ENCODE measurements at regions not wholly inside any gene's neighbourhood (a gene's known extent, or its start where the extent isn't known, plus 50 kb on each side); places are given as distances from the start of the nearest gene placed in this dataset.
"Not testable (repeated sequence)": the region's sequence is repeated elsewhere in the genome, so short reads cannot be mapped to it uniquely, and the experiment has no call there.

DNA sequence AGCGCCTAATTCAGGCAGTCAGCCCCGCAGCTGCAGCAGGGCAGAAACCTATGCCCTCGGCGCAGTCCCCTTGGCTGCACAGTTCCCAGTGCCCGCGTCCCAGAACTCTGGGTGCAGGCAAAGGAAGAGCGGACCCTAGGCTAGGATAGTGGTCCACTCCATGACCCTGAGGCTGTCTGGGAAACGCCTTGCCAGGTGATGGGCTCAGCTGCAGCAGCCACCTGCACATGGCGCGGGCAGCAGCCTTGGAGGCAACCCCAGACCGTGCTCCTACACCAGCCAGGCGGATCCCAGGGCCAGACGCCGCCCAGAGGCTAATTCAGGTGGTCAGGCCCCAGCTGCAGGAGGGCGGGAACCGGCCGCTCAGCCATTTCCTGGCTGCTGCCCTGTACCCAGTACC is 83.0 kb downstream of the POTEC start:
- Mint-ChIP-seq H3K27me3 (peaks cover 20% of the 10 kb centered on the region), H3K9me3 (peaks cover 17% of the 10 kb centered on the region)
- H3K4me3 Mint-ChIP-seq; H3K36me3 Mint-ChIP-seq (ENCODE audit: low read depth); H3K27ac Mint-ChIP-seq; H3K4me1 Mint-ChIP-seq (ENCODE audit: low read depth); intact Hi-C loops (cut with micrococcal nuclease): not testable (repeated sequence)

DNA sequence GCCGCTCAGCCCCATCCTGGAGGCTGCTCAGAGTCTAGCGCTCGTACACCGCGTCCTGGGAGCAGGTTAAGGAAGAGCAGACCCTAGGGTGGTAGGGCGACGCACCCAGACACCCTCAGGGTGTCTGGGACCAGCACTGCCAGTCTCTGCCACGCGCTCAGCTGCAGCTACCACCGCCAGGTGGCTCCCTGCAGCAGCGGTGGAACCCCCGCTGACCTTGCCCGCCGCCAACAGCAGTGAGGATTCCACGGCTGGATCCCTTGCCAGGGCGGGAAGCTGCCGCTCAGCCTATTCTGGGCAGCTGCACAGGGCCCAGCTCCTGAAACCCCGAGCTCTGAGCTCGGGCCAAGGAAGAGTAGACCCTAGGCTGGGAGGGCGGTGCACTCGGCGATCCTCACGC is 83.6 kb downstream of the POTEC start:
- intact Hi-C loops (cut with micrococcal nuclease); H3K36me3 Mint-ChIP-seq (ENCODE audit: low read depth): not testable (repeated sequence)
- H3K27me3 Mint-ChIP-seq = peaks cover 20% of the 10 kb centered on the region

DNA sequence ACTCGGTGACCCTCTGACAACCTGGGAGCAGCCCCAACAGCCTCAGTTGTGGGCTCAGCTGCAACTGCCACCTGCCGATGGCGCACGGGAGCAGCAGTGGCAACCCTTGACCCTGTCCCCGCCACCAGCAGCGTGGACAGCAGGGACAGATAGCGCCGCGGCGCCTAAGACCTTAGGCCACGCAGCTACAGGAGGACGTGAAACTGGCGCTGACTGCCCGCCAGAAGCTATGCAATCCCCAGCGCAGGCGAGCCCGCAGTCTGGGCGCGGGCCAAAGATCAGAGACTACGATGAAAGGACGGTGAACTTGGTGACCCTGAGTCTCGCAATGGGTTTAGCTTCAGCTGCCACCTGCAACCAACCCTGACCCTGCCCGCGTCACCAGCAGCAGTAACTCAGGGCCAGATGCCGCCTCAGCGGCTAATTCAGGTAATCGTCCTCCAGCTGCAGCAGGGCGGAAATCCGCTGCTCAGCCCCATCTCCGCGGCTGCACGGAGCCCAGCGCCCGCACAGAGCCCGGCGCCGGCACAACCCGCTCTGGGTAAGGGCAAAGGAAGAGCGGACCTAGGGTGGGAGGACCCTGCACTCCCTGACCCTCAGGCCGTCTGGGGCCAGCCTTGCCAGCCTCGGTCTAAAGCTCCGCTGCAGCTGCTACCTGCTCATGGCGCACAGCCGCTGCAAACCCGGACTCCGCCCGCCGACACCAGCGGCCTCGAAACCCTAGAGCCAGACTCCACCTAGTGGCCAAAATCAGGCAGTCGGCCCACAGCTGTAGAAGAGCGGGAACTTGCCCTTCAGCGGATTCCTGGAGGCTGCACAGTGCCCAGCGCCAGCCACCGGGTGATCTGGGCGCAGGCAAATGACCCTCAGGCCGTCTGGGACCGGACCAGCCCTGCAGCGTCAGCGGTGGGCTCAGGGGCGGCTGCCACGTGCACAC is 85.1 kb downstream of the POTEC start:
- H3K27ac Mint-ChIP-seq; H3K36me3 Mint-ChIP-seq (ENCODE audit: low read depth); intact Hi-C loops (cut with micrococcal nuclease); H3K4me1 Mint-ChIP-seq (ENCODE audit: low read depth); H3K9me3 Mint-ChIP-seq: not testable (repeated sequence)
- H3K4me3 Mint-ChIP-seq = peak overlapping the region; percentile 48
- peaks cover 20% of the 10 kb centered on the region for H3K27me3 Mint-ChIP-seq

More for the DNA sequence above, 83.6 kb downstream of the POTEC start:
- H3K4me3 Mint-ChIP-seq; H3K4me1 Mint-ChIP-seq (ENCODE audit: low read depth); H3K27ac Mint-ChIP-seq: not testable (repeated sequence)
- H3K9me3 Mint-ChIP-seq = peaks cover 17% of the 10 kb centered on the region

DNA sequence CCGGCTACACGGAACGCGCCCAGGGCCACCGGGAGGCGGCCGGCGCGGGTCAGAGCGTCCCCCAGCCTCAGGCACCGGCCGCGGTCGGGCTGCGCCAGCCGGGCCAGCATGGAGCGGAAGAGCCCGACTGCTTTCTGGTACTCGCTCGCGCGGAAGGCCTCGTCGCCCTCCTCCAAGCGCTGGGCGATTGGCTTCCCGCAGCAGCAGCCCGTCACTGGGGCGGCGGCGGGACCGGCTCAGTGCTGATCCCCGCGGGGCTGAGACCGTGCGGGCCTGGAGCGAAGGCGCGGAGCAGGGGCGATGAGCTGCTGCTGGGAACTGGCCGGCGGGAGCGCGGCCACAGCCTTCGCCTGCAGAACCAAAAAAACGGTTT is 92.8 kb downstream of the POTEC start:
- H3K27me3 Mint-ChIP-seq = peaks cover 17% of the 10 kb centered on the region
- H3K4me3 Mint-ChIP-seq; H3K36me3 Mint-ChIP-seq (ENCODE audit: low read depth); H3K27ac Mint-ChIP-seq; intact Hi-C loops (cut with micrococcal nuclease); H3K9me3 Mint-ChIP-seq; H3K4me1 Mint-ChIP-seq (ENCODE audit: low read depth): not testable (repeated sequence)

DNA sequence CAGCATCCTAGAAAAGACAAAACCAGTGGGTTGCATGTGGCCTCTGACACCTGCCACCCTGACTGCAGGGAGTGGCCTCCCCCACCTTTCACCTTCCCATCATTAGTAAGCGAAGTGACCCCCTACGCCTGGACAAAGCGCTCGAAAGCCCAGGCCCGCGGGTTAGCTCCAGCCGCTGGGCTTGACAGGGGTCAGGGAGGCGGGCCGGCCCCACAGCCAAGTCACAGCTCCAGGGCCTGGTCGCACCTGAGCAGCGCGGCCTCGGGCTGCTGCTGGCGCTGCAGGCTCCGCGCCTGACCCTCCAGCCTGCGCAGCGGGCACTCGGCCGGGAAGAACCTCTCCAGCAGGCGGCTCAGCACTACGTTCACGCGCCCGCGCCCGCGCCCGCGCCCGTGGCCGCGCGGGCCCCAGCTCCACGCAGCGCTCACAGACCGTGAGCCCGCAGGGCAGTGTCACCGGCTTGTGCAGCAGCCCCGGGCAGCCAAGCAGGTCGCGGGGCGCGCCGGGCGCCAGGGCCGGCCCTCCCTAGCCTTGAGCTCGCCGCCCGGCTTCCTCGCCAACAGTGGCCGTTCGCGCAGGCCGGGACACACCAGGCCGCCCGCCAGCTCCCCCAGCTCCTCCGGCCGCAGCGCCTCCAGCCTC is 93.3 kb downstream of the POTEC start:
- H3K9me3 Mint-ChIP-seq; intact Hi-C loops (cut with micrococcal nuclease); H3K27ac Mint-ChIP-seq; H3K36me3 Mint-ChIP-seq (ENCODE audit: low read depth); H3K4me1 Mint-ChIP-seq (ENCODE audit: low read depth); H3K4me3 Mint-ChIP-seq: not testable (repeated sequence)
- peaks cover 17% of the 10 kb centered on the region for H3K27me3 Mint-ChIP-seq

DNA sequence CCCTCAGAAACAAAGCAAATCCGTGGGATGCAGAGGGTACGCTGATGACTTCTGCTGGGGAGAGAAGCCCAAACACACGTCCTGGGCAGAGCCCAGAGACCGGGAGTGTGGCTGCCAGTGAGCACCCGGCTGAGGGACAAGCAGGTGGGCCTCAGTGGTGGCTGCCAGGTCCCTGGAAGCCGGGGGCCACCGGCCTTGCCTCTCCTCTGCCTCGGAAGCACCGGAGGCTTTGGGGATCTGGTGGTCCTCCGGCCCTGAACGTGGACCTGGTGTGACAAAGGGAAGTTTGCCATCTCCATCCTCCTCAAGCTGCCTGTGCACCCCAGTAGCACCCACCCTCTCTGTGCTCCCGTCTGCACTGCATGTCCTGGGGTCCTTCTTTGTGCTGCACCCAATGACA is 94.3 kb downstream of the POTEC start:
- peaks cover 17% of the 10 kb centered on the region for H3K27me3 Mint-ChIP-seq
- H3K27ac Mint-ChIP-seq; H3K9me3 Mint-ChIP-seq; H3K36me3 Mint-ChIP-seq (ENCODE audit: low read depth); intact Hi-C loops (cut with micrococcal nuclease); H3K4me3 Mint-ChIP-seq; H3K4me1 Mint-ChIP-seq (ENCODE audit: low read depth): not testable (repeated sequence)

DNA sequence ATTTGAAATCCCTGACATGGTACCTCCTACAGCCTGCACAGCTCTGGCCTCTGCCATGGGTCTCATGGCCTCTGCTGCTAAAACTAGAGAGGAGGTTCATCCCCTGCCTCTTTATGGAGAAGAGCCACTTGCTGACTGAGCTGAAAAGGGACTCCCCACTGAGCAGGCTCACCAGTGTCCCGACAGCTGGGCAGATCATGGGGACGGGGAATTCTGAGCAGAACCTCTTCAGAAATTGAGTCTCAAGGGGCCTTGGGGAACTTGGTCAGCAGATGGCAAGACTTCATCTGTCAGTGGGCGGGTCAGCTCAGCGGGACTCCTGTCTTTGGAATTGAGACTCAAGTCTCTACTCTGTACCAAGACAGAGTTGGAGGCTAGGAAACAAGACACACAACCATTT is 95.7 kb downstream of the POTEC start:
- peaks cover 17% of the 10 kb centered on the region for H3K27me3 Mint-ChIP-seq
- H3K4me3 Mint-ChIP-seq; H3K27ac Mint-ChIP-seq; intact Hi-C loops (cut with micrococcal nuclease); H3K36me3 Mint-ChIP-seq (ENCODE audit: low read depth); H3K4me1 Mint-ChIP-seq (ENCODE audit: low read depth); H3K9me3 Mint-ChIP-seq: not testable (repeated sequence)

DNA sequence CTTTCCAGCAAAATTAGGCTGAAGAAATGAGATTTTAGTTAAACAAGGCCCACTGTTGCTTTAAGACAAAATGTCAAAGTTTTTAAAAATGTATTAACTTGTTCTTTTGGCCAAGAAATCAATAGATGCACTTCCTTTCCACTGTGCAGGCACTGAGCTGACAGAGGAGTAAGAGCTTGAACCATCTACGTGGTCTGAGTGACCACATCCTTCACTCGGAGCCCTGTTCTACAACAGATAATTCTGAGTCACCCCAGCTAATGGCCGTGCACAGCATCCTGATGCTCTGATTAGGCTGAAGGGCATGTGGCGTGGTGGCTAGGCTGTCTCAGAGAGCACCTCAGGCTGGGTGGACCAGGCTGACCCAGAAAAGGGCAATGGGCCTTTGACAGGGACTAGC is 107.9 kb downstream of the POTEC start:
- H3K27ac Mint-ChIP-seq; intact Hi-C loops (cut with micrococcal nuclease); H3K9me3 Mint-ChIP-seq; H3K36me3 Mint-ChIP-seq (ENCODE audit: low read depth); H3K4me1 Mint-ChIP-seq (ENCODE audit: low read depth); H3K4me3 Mint-ChIP-seq: not testable (repeated sequence)
- peaks cover 20% of the 10 kb centered on the region for H3K27me3 Mint-ChIP-seq

DNA sequence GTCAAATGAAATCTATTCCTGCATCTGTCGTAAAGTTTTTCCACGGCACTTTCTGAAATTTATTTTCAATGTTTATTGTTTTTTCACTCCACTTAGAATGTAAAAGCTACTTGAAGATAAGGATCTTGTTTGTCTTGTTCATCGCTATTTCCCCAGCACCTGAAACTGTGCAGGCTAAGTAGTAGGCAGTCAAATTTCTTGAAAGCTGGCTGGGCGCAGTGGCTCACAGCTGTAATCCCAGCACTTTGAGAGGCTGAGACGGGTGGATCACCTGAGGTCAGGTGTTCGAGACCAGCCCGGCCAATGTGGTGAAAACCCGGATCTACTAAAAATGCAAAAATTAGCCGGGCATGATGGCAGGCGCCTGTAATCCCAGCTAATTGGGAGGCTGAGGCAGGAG is 111.0 kb downstream of the POTEC start:
- H3K27me3 Mint-ChIP-seq = peaks cover 27% of the 10 kb centered on the region
- H3K4me3 Mint-ChIP-seq; H3K4me1 Mint-ChIP-seq (ENCODE audit: low read depth); H3K9me3 Mint-ChIP-seq; H3K36me3 Mint-ChIP-seq (ENCODE audit: low read depth); H3K27ac Mint-ChIP-seq; intact Hi-C loops (cut with micrococcal nuclease): not testable (repeated sequence)

DNA sequence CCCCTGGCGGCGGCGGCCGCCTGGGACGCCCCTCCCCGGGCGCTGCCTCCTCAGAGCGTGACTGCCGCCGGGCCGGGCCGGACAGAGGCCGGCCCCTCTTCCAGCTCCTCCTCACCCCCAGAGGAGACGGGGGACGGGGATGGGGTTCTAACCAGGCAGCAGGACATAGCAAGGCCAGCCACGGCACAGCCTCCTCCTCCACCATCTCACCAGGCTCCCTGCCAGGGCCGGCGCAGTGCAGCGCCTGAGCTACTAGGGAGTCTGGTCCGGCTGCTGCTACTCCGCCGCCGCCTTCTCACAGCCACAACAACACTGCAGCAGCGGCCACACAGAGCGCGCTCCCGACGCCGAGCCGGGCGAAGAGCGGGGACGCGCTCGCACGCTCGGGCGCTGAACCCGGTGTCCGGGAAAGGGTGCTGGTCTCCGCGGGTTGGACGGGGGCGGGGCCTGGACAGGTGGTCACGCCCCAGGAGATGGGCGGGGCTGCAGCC is 112.3 kb downstream of the POTEC start:
- H3K36me3 Mint-ChIP-seq (ENCODE audit: low read depth); intact Hi-C loops (cut with micrococcal nuclease); H3K4me1 Mint-ChIP-seq (ENCODE audit: low read depth); H3K27ac Mint-ChIP-seq; H3K9me3 Mint-ChIP-seq: not testable (repeated sequence)
- Mint-ChIP-seq H3K4me3 (peak overlapping the region; percentile 55), H3K27me3 (peaks cover 27% of the 10 kb centered on the region)

DNA sequence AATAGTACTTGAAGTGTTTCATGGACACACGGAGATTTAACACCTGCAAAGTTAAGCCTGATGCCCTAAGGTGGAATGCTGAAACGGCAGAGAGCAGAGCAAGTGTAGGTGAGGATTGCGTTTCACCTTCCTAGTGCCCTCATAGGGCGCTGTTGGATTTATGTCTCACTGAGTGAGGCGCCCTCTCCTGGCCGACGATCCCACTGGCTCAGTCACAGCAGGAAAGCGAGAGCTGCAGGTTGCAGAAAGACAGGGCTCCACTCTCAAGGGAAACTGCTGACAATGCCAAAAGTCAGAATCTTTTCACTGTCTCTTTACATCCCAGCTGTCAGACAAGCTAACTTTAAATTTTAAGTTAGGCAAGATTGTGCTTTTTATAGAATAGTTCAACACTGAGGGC is 127.6 kb downstream of the POTEC start:
- H3K9me3 Mint-ChIP-seq; H3K4me3 Mint-ChIP-seq; H3K4me1 Mint-ChIP-seq (ENCODE audit: low read depth); H3K36me3 Mint-ChIP-seq (ENCODE audit: low read depth); H3K27ac Mint-ChIP-seq; H3K27me3 Mint-ChIP-seq: not testable (repeated sequence)
- intact Hi-C loops (cut with micrococcal nuclease) = loop anchor here (10.0 kb wide), 1 partner anchor 591 kb away; the partner anchor contains the start of gene MC5R

DNA sequence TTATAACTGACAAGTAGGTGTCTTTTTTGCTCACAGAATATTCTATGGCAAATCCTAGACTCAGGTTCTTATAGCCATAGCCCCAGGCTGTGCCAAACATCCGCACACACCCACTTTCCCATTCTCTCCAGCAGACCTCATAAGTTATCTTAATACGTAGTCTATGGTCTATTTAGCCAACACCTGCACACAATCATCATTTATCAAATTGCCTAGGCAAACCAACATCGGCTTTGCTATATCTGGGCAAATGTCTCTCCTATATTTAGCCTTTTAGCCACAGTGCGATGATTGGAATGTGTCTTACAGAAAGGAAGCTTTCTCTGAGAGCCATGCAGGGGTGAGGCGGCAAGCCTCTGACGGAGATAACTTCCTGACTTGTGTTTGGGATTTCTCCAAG is 128.0 kb downstream of the POTEC start:
- not testable (repeated sequence) for H3K4me3 Mint-ChIP-seq, H3K27ac Mint-ChIP-seq
- intact Hi-C loops (cut with micrococcal nuclease) = loop anchor here (10.0 kb wide), 1 partner anchor 591 kb away; the partner anchor contains the start of gene MC5R

DNA sequence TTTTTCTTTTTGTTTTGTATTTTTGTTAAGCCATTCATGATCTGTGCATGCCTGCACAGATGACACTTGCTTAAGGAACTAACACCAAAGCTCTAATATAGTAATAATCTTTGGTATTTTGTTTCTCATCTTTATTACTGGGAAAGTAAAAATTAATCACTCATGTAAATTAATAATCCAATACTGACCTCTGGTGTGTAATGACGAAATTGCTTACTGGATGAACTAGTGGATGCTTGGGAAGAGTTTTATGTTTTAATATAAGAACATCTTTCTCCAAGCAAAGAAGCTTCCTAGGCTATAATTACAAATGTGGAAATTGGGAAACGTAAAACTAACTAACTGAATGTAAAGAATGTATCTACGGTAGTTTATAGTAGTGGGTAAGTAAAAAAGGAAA is 147.9 kb downstream of the POTEC start:
- not testable (repeated sequence) for H3K27ac Mint-ChIP-seq, H3K27me3 Mint-ChIP-seq

More for the DNA sequence above, 128.0 kb downstream of the POTEC start:
- H3K4me1 Mint-ChIP-seq (ENCODE audit: low read depth); H3K36me3 Mint-ChIP-seq (ENCODE audit: low read depth); H3K27me3 Mint-ChIP-seq; H3K9me3 Mint-ChIP-seq: not testable (repeated sequence)

DNA sequence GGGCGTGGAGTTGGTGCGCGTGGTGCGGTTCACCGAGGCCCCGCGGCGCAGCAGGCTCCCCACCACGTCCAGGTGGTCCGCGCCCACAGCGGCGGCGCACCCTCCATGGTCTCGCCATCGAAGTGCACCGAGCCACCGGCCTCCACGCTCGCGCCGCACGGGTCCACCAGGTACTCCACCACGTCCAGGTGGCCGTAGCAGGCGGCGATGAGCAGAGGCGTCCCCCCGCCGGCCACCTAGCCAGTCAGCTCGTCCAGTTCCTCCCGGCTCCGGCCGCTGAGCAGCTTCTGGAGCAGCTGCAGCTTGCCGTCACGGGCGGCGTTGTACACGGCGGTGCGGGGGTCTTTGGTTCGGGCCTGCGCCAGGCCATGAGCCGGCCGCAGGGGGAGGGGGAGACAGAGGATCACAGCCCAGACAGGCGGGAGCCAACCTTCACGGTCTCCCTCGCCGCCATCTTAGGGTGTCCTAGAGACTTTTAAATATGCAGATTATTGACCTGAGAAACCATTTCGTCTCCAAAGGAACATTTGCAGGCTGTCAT is 149.8 kb downstream of the POTEC start:
- H3K27me3 Mint-ChIP-seq; H3K4me3 Mint-ChIP-seq; H3K27ac Mint-ChIP-seq; H3K36me3 Mint-ChIP-seq (ENCODE audit: low read depth); H3K4me1 Mint-ChIP-seq (ENCODE audit: low read depth); H3K9me3 Mint-ChIP-seq; intact Hi-C loops (cut with micrococcal nuclease): not testable (repeated sequence)

More for the DNA sequence above, 147.9 kb downstream of the POTEC start:
- intact Hi-C loops (cut with micrococcal nuclease); H3K36me3 Mint-ChIP-seq (ENCODE audit: low read depth); H3K9me3 Mint-ChIP-seq; H3K4me3 Mint-ChIP-seq; H3K4me1 Mint-ChIP-seq (ENCODE audit: low read depth): not testable (repeated sequence)

Data from dendritic cell treated with granulocyte-macrophage colony-stimulating factor and Interleukin-4, amounts not matched to agents 40 ng/mL and 50 ng/mL, for 4 days (primary cell).